GM19324 (cell line): ENCODE measurements at regions not wholly inside any gene's neighbourhood (a gene's known extent, or its start where the extent isn't known, plus 50 kb on each side); places are given as distances from the start of the nearest gene placed in this dataset.

ENCODE experiments used
- ATAC-seq: cut with Tn5 transposase; IDR thresholded peaks from one replicate; pipeline ENCODE4 v1.9.1; 2021; ENCODE audit warnings: mild to moderate bottlenecking, moderate library complexity; ENCODE audit not compliant: unreplicated experiment, low FRiP score

GRCh38 chr22:22046370-22046769 is 63.8 kb upstream of the TOP3B start:
- no peak for ATAC-seq

- no peak for ATAC-seq
Observed at GRCh38 chr22:22045571-22046335, 63.2 kb upstream of the TOP3B start.

- ATAC-seq, result no peak
Observed at GRCh38 chr22:22044153-22044552, 61.6 kb upstream of the TOP3B start.

- no peak for ATAC-seq
Observed at GRCh38 chr22:22043296-22044078, 60.9 kb upstream of the TOP3B start.

- no peak for ATAC-seq
Observed at GRCh38 chr22:22042599-22043295, 60.2 kb upstream of the TOP3B start.

- ATAC-seq, result no peak
Observed at GRCh38 chr22:22042009-22042408, 59.4 kb upstream of the TOP3B start.

GRCh38 chr22:22040908-22041307 is 58.3 kb upstream of the TOP3B start:
- no peak for ATAC-seq

- ATAC-seq, result no peak
Observed at GRCh38 chr22:22040472-22040871, 57.9 kb upstream of the TOP3B start.

GRCh38 chr22:22039286-22040074 is 56.9 kb upstream of the TOP3B start:
- no peak for ATAC-seq

GRCh38 chr22:22038178-22038880 is 55.7 kb upstream of the TOP3B start:
- no peak for ATAC-seq

- ATAC-seq, result no peak
Observed at GRCh38 chr22:22037740-22038139, 55.2 kb upstream of the TOP3B start.

- no peak for ATAC-seq
Observed at GRCh38 chr22:22037229-22037628, 54.6 kb upstream of the TOP3B start.

- ATAC-seq, result no peak
Observed at GRCh38 chr22:22036588-22036987, 54.0 kb upstream of the TOP3B start.

GRCh38 chr22:22035771-22036314 is 53.3 kb upstream of the TOP3B start:
- no peak for ATAC-seq

- no peak for ATAC-seq
Observed at GRCh38 chr22:22035203-22035602, 52.6 kb upstream of the TOP3B start.

GRCh38 chr22:22034469-22035132 is 52.0 kb upstream of the TOP3B start:
- no peak for ATAC-seq

- no peak for ATAC-seq
Observed at GRCh38 chr22:22033803-22034468, 51.3 kb upstream of the TOP3B start.

- no peak for ATAC-seq
Observed at GRCh38 chr22:22032906-22033802, 50.6 kb upstream of the TOP3B start.
